GM12872 (cell line): ENCODE measurements at regions not wholly inside any gene's neighbourhood (a gene's known extent, or its start where the extent isn't known, plus 50 kb on each side); places are given as distances from the start of the nearest gene placed in this dataset.

ENCODE experiments used
- TF ChIP-seq, protein P1 (sequence below): IDR thresholded peaks from 3 replicates; pipeline ENCODE4 v1.5.1; 2011; ENCODE audit warnings: low read depth, mild to moderate bottlenecking, low read length, moderate library complexity; ENCODE audit not compliant: insufficient read depth

DNA sequence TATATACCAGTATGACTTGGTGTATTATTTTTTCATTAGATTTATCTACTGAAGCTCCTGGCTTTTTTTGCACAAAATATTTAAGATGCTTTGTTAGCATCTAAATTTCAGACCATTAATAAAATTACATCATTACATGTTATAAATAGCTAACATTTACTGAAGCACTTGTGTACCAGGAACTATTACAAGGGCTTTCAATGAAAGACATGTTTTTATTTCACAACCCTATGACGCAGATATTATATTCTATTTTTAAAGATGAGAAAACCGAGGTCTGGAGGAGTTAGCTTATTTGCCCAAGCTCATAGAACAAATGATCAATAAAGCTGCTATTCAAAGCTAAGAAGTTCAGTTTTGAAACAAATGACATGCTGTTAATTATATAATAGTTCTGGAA lies 420.4 kb upstream of the DCN start:
- TF ChIP-seq, protein P1, sequence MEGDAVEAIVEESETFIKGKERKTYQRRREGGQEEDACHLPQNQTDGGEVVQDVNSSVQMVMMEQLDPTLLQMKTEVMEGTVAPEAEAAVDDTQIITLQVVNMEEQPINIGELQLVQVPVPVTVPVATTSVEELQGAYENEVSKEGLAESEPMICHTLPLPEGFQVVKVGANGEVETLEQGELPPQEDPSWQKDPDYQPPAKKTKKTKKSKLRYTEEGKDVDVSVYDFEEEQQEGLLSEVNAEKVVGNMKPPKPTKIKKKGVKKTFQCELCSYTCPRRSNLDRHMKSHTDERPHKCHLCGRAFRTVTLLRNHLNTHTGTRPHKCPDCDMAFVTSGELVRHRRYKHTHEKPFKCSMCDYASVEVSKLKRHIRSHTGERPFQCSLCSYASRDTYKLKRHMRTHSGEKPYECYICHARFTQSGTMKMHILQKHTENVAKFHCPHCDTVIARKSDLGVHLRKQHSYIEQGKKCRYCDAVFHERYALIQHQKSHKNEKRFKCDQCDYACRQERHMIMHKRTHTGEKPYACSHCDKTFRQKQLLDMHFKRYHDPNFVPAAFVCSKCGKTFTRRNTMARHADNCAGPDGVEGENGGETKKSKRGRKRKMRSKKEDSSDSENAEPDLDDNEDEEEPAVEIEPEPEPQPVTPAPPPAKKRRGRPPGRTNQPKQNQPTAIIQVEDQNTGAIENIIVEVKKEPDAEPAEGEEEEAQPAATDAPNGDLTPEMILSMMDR, result no peak

- TF ChIP-seq, protein P1, result no peak
These were observed 418.4 kb upstream of the DCN start for GRCh38 chr12:91601054-91601453.

DNA sequence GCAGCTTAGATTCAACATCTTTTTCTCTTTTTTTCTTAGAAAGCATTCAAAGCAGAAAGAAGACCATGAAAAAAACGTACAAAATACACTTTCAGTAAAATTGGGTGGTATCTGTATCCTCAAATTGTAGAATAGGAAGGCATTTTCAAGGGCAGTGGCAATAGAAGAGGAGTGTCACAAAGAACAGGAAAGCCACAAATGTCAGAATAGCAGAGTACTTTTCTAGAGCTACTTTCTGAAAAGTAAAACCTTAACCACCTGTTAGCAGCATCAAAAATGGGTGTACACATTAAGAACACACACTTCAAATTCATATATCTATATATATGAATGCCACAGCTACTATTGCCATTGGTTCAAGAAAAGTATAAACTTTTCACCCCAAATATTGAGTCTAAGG lies 412.1 kb upstream of the DCN start:
- TF ChIP-seq, protein P1, result no peak

- TF ChIP-seq, protein P1, result no peak
These were observed 409.0 kb upstream of the DCN start for GRCh38 chr12:91591639-91591987.

DNA sequence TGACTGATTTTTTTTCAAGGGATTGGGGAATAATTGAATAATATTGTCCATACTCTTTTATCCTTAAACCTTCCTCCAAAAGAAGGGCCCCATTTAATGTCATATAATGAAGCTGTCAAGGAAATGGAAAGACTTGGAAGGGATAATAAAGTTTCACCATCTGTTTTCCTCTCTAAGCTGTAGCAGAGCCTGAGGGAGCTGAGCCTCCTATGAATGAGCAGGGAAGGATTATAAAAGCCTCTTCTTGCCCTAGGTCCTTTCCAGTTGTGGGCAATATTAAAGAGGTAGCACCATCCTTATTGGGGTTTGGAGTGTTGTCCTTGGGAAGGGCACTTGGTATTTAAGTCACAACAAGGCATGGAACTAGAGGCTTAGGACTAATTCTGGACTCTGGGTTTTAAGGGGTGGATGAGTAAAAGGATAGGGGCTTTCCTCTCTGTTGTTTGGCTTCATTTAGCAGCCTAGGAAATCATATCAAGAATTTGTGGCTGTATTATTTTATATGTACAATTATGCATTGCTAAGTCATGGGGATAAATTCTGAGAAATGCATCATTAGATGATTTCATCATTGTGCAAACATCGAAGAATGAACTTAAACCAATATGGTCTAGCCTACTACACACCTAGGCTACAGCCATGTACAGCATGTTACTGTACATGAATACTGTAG lies 408.5 kb upstream of the DCN start:
- TF ChIP-seq, protein P1, result no peak

DNA sequence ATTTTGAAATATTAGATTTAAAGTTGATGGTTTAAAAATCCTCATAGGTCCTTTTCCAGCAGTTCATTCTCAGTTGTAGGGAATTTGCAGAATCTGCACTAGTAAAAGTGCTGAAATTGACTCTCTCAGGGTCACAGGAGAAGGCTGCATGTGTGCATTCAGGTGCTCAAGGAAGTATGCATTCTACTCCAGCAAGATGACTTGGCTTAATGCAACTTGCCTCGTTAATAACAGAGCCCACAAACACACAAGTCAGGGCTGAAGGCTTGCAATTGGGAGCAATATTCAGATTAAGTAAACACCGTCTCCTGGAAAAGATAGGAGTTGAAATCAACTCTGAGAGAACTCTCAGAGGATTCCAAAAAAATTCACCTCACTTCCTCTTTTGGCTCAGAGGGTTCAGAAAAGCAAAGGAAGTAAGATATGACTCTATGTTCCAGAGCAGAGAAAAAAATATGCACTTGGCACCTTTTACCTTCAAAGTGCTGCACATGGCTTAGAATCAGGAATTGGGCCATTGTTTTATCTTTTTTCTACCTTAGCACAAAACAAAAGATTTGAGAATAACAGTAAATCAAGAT lies 406.3 kb upstream of the DCN start:
- TF ChIP-seq, protein P1, result no peak

- TF ChIP-seq, protein P1, result no peak
These were observed 403.4 kb upstream of the DCN start for GRCh38 chr12:91586015-91586414.

DNA sequence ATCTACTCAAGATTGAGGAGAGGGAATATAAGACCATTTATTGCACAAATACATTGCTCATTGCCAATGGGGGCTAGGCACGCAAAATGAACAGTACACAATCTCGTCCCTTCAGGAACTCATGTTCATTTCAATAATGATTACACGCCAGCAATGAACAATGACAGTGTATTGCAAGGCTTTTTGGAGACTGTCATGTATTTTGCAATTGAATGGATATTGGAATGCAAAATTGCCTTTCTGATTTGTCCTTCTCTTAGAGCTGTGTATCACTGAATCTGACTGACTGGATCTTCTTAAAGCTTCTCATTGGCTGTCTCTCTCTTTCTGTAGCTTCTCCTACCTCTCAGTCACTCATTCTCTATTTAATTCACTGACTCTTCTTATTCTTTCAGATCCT lies 400.2 kb upstream of the DCN start:
- TF ChIP-seq, protein P1, result no peak
